ENCODE measurements at regions not wholly inside any gene's neighbourhood (a gene's known extent, or its start where the extent isn't known, plus 50 kb on each side); places are given as distances from the start of the nearest gene placed in this dataset.

GRCh38 chr11:87465716-87466115 lies 428.0 kb downstream of the TMEM135 start:
- TF ChIP-seq CTCF (conservative IDR thresholded peaks at IDR 0.05 in 1 of 2, IDR thresholded peaks at IDR 0.05 in 1 of 2; ENCODE audit: low read depth in 1 of 2, low read length in 2 of 2) (no peak), EZH2 (IDR thresholded peaks at IDR 0.05; ENCODE audit: low read length, missing control alignments) (no peak)
- Histone ChIP-seq H4K20me1 (ENCODE audit: control insufficient read depth, extremely low read depth, insufficient read depth, low read length) (no peaks in the 10 kb centered on the region), H3K4me3 (replicated peaks in 1 of 4; ENCODE audit: control extremely low read depth in 1 of 4, insufficient read depth in 1 of 4, low read depth in 3 of 4, low read length in 4 of 4) (no peak overlapping the region), H3K79me2 (ENCODE audit: control insufficient read depth, insufficient read depth, low read length) (no peaks in the 10 kb centered on the region), H3K4me1 (ENCODE audit: control insufficient read depth, extremely low read depth, insufficient read depth, low read length) (no peaks in the 10 kb centered on the region), H3K27me3 (ENCODE audit: control insufficient read depth, insufficient read depth, low read length) (no peaks in the 10 kb centered on the region), H3K27ac (ENCODE audit: insufficient read depth, low read length) (no peak overlapping the region), H3K9ac (ENCODE audit: insufficient read depth, low read length) (no peak overlapping the region), H3K4me2 (ENCODE audit: extremely low read depth, insufficient read depth, low read length) (no peak overlapping the region), H2AFZ (ENCODE audit: low read length) (no peak overlapping the region), H3K36me3 (ENCODE audit: control insufficient read depth, insufficient read depth, low read length) (no peaks in the 10 kb centered on the region), H3K9me3 (ENCODE audit: control insufficient read depth, insufficient read depth, low read depth, low read length) (no peaks in the 10 kb centered on the region)
- no peak for DNase-seq (ENCODE audit: low read depth in 2 of 2)

GRCh38 chr11:87463486-87464102 lies 425.9 kb downstream of the TMEM135 start:
- no peaks in the 10 kb centered on the region for H3K9me3 ChIP-seq (ENCODE audit: control insufficient read depth, insufficient read depth, low read depth, low read length)
- no peak overlapping the region for H3K27ac ChIP-seq (ENCODE audit: insufficient read depth, low read length)
- no peaks in the 10 kb centered on the region for H3K4me1 ChIP-seq (ENCODE audit: control insufficient read depth, extremely low read depth, insufficient read depth, low read length)
- H2AFZ ChIP-seq (ENCODE audit: low read length): no peak overlapping the region
- peak; percentile 29 for DNase-seq (ENCODE audit: low read depth in 2 of 2)
- TF ChIP-seq EZH2 (IDR thresholded peaks at IDR 0.05; ENCODE audit: low read length, missing control alignments) (no peak), CTCF (conservative IDR thresholded peaks at IDR 0.05 in 1 of 2, IDR thresholded peaks at IDR 0.05 in 1 of 2; ENCODE audit: low read depth in 1 of 2, low read length in 2 of 2) (peak; percentile 36 to 50)
- no peak overlapping the region for H3K4me3 ChIP-seq (replicated peaks in 1 of 4; ENCODE audit: control extremely low read depth in 1 of 4, insufficient read depth in 1 of 4, low read depth in 3 of 4, low read length in 4 of 4)
- no peak overlapping the region for H3K9ac ChIP-seq (ENCODE audit: insufficient read depth, low read length)
- H3K36me3 ChIP-seq (ENCODE audit: control insufficient read depth, insufficient read depth, low read length): no peaks in the 10 kb centered on the region
- H3K4me2 ChIP-seq (ENCODE audit: extremely low read depth, insufficient read depth, low read length): no peak overlapping the region
- no peaks in the 10 kb centered on the region for H4K20me1 ChIP-seq (ENCODE audit: control insufficient read depth, extremely low read depth, insufficient read depth, low read length)
- H3K79me2 ChIP-seq (ENCODE audit: control insufficient read depth, insufficient read depth, low read length): no peaks in the 10 kb centered on the region
- H3K27me3 ChIP-seq (ENCODE audit: control insufficient read depth, insufficient read depth, low read length): no peaks in the 10 kb centered on the region

GRCh38 chr11:87462171-87462570 lies 424.4 kb downstream of the TMEM135 start:
- Histone ChIP-seq H3K79me2 (ENCODE audit: control insufficient read depth, insufficient read depth, low read length) (no peaks in the 10 kb centered on the region), H3K4me2 (ENCODE audit: extremely low read depth, insufficient read depth, low read length) (no peak overlapping the region), H3K4me3 (replicated peaks in 1 of 4; ENCODE audit: control extremely low read depth in 1 of 4, insufficient read depth in 1 of 4, low read depth in 3 of 4, low read length in 4 of 4) (no peak overlapping the region), H3K9ac (ENCODE audit: insufficient read depth, low read length) (no peak overlapping the region), H2AFZ (ENCODE audit: low read length) (no peak overlapping the region), H4K20me1 (ENCODE audit: control insufficient read depth, extremely low read depth, insufficient read depth, low read length) (no peaks in the 10 kb centered on the region), H3K36me3 (ENCODE audit: control insufficient read depth, insufficient read depth, low read length) (no peaks in the 10 kb centered on the region), H3K27ac (ENCODE audit: insufficient read depth, low read length) (no peak overlapping the region), H3K27me3 (ENCODE audit: control insufficient read depth, insufficient read depth, low read length) (no peaks in the 10 kb centered on the region), H3K4me1 (ENCODE audit: control insufficient read depth, extremely low read depth, insufficient read depth, low read length) (no peaks in the 10 kb centered on the region), H3K9me3 (ENCODE audit: control insufficient read depth, insufficient read depth, low read depth, low read length) (no peaks in the 10 kb centered on the region)
- TF ChIP-seq EZH2 (IDR thresholded peaks at IDR 0.05; ENCODE audit: low read length, missing control alignments) (no peak), CTCF (conservative IDR thresholded peaks at IDR 0.05 in 1 of 2, IDR thresholded peaks at IDR 0.05 in 1 of 2; ENCODE audit: low read depth in 1 of 2, low read length in 2 of 2) (no peak)
- DNase-seq (ENCODE audit: low read depth in 2 of 2): no peak
